Hematopoietic multipotent progenitor cell treated with erythropoietin and hydrocortisone succinate and interleukin-3 and kit ligand, for 15 days (in vitro differentiated cells): ENCODE measurements at regions not wholly inside any gene's neighbourhood (a gene's known extent, or its start where the extent isn't known, plus 50 kb on each side); places are given as distances from the start of the nearest gene placed in this dataset.
"Not testable (repeated sequence)": the region's sequence is repeated elsewhere in the genome, so short reads cannot be mapped to it uniquely, and the experiment has no call there.

Source experiments
- DNase-seq: peaks from one replicate; pipeline ENCODE4 v3.0.0-alpha.2; 2015; ENCODE audit warnings: low spot score

DNA sequence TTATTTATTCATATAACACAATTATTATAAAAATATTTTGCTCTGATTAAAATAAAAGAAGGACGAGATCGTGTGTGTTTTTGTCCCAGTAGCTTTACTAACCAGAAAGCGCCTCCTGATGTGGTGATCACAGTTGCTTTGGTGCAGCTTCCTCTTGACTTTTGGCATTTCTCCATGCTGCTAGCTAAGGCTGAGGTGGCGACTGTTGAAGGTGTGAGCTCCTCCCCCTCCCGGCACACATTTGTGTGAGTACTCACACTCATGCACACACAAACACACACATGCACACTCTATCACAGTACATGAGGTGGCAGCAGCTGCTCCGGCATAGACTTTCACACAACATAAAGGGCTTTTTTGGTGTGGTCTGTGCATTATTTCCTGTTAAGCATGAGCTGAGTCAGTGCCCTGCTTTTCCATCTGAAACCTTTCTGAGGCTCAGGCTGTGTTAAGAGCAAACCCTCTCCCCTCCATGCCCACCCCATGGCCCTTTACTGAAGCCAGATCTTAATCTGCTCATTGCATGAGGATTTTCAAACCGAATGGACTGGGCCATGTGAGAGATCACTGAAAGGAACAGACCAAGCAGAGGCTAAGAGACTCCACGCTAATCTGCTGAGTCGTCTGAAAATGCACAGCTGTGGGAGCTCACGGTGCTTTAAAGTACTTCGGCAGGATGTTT, 53.3 kb downstream of the FOXD4L1 start:
- peak; percentile 36 for DNase-seq

DNA sequence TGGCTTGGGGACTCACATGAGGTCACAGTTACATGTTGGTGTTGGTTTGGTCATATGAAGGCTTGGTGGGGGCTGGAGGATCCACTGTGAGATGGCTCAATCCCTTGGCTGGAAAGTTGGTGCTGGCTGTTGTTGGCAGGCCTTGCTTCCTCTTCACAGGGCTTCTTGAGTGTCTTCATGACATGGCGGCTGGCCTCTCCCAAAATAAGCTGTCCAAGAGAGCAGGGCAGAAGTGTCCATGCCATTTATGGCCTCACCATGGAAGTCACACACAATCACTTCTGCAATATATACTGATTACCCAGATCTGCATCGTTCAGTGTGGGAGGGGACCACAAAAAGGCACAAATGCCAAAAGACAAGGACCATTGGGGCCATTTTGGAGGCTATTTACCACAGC, 61.4 kb downstream of the FOXD4L1 start:
- DNase-seq, result not testable (repeated sequence)

DNA sequence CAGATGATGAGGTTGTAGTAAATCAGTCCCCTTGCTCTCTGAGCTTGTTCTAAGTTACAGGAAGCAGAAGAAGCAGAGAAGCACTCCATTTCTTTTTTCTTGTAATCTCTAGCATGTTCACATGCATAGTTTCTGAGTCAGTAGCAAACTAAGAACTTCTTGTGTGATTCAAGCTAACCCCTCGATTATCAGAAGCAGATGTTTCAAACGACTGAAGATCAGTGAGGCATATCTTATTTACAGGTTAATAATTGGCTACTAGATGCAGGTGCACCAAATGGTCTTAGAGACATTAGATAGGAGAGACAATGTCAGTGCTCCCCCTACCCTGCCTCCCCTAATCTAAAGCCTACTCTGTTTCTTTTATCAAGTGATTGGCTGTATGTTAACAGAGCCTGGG, 64.2 kb downstream of the FOXD4L1 start:
- not testable (repeated sequence) for DNase-seq

DNA sequence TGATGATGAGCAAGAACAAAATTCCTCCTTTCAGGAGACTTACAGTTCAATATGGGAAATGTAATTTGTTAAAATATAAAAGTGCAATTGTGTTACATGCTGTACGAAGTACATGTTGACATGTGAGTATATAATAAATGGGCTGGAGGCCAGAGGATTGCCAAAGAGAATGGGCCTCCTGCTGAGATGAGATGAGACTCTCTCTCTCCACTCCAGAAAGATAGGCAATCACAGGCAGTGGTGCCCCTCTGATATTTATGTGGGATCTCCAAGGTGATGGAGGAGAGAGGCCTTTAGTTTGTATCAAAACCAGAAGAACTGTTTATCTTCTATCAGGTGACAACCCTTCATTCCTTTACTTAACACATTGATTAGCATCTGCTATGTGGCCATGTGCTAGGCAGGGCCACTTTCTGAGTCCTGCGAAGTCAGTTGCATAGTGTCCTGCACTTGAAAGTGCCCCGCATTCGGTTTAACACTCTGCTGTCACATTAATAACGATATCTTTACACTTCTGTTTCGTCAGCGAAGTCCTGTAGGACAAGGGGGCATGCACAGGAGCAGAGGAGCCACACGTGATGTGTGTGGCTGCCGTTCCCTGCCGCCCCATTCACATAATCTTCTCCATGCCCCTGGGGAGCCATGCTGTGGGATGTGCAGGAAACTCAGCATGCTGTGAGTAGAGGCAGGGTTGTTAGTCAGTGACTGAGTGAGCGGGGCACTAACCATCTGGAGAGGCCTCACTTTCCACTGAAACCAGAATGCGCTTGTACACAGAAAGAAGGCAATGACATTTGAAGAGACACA, 60.2 kb upstream of the RABL2A start:
- DNase-seq, result not testable (repeated sequence)

DNA sequence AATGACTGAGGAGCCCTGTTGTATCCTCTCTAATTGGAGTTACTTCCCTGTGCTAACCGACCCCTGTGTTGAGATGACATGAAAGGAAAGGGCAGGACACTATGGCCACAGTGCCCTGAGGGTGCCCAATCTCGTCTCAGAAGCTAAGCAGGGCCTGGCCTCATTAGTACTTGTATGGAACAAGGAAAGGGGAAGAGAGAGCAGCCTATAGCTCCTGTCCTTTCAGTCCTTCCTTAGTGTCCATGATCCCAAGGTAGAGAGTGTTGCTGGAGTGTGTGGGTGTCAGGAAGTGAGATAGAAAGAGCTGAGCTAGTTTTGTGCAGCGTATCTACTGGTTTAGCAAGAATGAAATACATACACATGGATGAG, 59.6 kb upstream of the RABL2A start:
- not testable (repeated sequence) for DNase-seq

DNA sequence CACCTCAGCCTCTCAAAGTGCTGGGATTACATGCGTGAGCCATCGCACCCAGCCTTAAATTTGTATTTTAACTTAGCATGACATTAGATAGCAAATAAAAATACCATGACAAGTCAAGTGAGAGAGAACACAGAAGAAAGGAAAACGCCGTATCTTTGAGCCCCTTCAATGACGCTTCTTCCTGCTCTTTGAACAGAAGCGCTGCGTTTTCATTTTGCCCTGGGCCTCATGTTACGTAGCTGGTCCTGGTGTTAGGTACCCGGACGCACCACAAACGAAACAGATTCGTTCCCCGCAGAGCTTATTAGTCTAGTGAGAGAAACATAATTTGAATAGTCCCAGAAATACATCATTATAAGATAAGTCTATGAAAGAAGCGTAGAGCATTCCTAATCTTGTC, 58.8 kb upstream of the RABL2A start:
- not testable (repeated sequence) for DNase-seq

DNA sequence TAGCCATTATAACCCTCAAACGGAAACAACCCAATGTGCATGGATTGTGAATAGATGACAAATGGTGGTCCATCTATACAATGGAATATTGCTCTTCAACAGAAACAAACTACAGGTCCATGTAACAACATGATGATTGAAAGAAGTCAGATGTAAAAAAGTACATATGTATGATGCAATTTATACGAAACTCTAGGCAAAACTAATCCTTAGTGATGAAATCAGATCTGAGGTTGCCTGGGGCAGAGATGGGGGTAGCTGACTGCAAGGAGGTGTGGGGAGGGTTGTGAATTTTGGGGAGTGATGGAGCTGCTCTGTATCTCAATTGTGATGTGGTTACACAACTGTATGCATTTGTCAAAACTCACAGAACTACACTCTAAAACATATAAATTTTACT, 57.0 kb upstream of the RABL2A start:
- DNase-seq, result not testable (repeated sequence)

DNA sequence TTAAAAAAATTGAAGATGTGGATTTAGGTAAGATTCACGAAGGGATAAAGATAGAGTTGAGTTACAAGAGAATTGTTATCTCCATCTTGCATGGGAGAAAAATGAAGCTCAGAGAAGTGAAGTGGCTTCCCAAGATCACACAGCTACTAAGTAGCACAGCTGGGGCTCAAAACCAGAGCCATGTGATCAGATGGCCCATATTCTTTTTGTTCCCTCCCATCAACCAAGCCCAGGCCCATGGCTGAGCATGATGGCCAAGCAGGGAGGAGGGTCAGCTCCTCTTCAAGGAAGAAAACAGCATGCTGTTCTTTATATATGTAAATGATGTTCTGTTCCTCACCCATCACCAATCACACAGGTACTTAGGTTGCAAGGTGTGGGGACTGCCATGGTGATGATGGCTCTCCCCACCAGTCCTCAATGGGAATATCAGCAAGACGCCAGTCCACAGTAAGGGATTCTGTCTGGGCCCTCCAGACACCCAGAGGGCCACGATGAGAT, 56.5 kb upstream of the RABL2A start:
- not testable (repeated sequence) for DNase-seq

DNA sequence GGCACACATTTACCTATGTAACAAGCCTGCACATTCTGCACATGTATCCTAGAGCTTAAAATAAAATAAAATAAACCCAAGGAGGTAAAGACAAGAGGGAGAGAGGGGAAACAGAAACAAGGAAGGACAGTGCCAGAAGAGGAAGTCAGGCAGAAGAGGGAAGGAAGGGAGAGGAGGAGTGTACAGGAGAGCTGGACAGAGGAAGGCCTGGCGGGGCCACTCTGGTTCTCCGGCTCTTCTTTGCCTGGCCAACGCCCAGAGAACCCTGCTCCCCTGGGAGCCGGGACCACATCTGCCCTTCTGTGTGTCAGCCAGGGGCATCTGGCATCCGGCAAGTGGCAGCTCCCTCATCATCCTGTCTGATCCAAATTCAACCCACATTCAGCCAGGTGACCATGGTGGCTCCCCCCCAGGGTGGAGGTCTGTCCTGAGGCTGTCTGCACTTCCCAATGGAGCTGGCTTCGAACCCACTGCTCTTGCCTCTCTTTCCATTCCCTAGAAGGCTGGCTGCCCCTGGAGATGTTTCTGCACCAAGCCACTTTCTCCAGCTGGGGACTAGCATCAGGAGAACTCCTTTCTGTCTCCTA, 55.5 kb upstream of the RABL2A start:
- not testable (repeated sequence) for DNase-seq

DNA sequence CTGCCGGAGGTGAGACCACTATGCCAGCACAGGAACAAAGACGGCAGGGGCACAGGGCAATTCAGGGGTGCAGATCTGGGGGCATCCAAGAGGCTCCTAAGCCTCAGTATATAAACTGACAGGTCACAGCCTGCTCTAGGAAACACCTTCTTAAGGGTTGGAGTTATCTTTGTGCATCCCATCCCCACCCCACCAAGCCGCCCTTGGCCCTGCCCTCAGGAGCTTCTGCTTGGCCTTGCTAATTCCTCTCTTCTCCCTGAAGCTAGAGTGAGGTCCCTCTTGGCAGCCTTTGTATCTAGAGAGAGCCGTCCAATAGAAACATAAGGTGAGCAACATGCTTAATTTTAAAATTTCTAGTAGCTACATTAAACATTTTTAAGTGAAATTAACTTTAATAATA, 51.3 kb upstream of the RABL2A start:
- DNase-seq, result not testable (repeated sequence)

DNA sequence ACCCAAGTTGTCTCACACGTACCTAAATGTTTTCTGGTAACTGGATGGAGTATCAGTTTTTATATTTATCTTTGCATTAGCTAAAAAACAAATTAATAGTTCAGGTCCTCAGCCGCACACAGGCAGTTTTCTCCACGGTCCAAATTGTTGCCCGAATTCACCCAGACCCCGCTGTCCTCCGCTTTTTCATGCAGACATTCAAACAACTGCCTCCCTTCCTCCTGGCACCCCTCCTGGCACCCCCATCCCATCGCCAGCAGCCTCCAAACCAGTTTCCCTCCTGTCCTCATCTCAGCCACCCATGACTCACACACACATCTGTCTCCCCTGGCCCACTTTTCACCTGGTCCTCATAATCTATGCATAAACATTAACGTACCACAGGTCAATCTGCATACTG, 50.7 kb upstream of the RABL2A start:
- DNase-seq, result not testable (repeated sequence)
